ENCODE measurements at regions not wholly inside any gene's neighbourhood (a gene's known extent, or its start where the extent isn't known, plus 50 kb on each side); places are given as distances from the start of the nearest gene placed in this dataset.

- TF ChIP-seq CTCF (optimal IDR thresholded peaks at IDR 0.05 in 1 of 3, IDR thresholded peaks at IDR 0.05 in 1 of 3, conservative IDR thresholded peaks at IDR 0.05 in 1 of 3; ENCODE audit: extremely low read depth in 1 of 3, insufficient read depth in 2 of 3, low read length in 3 of 3) (no peak), EZH2 (IDR thresholded peaks at IDR 0.05; ENCODE audit: low read length) (no peak)
These were observed 505.7 kb downstream of the ZNF674 start for GRCh38 chrX:46039526-46039925.
